Stimulated activated CD4-positive, alpha-beta T cell treated with anti-CD3 and anti-CD28 coated beads, TNF-alpha, amount 100 ng/mL, for 24 hours (primary cell): ENCODE measurements at regions not wholly inside any gene's neighbourhood (a gene's known extent, or its start where the extent isn't known, plus 50 kb on each side); places are given as distances from the start of the nearest gene placed in this dataset.

Source experiments
- DNase-seq, 3 experiments: peaks; one replicate each; pipeline ENCODE4 v3.0.0-alpha.2; 2020; ENCODE audit warnings: low read depth in 3 of 3

DNA sequence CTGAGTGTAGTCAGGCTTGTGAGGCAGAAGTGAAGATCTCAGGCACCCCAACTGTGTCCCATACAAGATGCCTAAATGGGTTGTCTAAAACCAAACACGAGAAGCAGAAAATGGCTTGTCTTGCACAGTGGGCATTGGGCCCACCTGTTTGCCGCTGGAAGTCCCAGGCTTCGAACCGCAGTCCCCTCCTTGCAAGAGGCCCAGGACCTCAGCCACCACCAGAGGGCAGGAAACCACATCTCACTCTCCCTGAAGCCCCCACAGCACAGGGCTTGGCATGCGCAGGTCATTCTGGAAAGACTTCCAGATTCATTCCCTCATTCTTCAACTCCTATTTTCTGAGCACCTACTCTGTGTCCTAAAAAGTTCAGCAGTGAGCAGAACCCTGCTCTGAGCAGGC lies 973.7 kb downstream of the UQCRFS1 start:
- no peak for DNase-seq

GRCh38 chr19:28238270-28238820 lies 974.6 kb downstream of the UQCRFS1 start:
- DNase-seq, result no peak

- DNase-seq, result no peak
Observed at GRCh38 chr19:28235606-28236125, 977.3 kb downstream of the UQCRFS1 start.

- DNase-seq, result no peak
Observed at GRCh38 chr19:28234637-28235036, 978.3 kb downstream of the UQCRFS1 start.

DNA sequence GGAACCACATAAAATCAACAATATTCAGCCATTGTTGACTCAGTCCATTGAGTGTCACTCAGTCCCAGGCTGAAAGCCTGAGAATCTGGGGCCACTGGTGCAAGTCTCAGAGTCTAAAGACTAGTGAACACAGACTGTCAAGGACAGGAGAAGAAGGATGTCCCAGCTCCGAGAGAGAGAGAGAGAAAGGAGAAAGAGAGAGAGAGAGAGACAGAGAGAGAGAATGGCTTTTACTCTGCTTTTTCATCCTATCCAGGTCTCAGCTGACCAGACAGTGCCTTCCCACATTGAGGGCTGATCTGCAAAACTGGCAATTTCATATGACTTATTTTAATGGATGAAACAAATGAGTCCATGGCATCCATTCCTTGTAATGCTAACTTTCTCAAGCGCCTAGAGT lies 984.1 kb downstream of the UQCRFS1 start:
- DNase-seq, result no peak

GRCh38 chr19:28224441-28224840 lies 988.5 kb downstream of the UQCRFS1 start:
- DNase-seq, result no peak

- DNase-seq, result no peak
Observed at GRCh38 chr19:28221736-28222135, 991.2 kb downstream of the UQCRFS1 start.

- no peak for DNase-seq
Observed at GRCh38 chr19:28218728-28219127, 994.2 kb downstream of the UQCRFS1 start.

- no peak for DNase-seq
Observed at GRCh38 chr19:28217022-28217421, 995.9 kb downstream of the UQCRFS1 start.

GRCh38 chr19:28213470-28214082 lies 999.4 kb downstream of the UQCRFS1 start:
- no peak for DNase-seq

DNA sequence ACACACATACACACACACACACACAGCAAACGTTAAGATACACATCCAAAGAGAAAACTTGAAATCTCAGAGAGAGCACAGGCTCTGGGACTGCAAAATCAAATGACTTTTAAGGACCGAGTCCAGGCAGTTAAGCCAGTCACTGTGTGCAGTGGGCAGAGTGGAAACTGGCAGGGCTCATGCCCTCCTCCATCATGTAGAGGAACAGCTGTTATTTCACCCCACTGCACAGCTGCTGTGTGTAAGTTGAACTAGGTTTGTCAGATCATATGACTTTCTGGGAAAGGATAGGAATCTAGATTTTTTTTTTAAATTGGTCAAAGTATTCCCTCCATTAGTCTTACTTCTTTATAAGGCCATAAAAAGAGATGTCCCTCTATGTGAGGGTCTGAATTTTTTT lies 1002.1 kb downstream of the UQCRFS1 start:
- no peak for DNase-seq

DNA sequence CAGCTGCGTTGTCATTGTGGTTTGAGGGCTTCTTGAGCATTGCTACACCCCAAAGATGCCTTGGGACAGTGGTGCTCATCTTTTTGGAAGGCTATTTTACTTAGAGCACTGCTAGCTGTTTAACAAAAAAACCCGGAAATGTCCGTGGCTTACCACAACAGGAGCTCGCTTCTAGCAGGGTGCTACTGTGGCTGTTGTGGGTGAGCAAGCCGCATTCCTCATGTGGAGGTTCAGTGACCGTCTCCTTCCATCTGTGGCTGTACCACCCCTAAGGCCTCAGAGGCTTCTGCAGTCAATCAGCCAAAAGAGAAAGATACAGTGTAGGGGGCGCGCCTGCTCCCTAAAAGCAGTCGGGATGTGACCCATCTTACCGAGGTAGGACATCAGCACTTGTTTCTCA lies 1004.2 kb downstream of the UQCRFS1 start:
- no peak for DNase-seq

DNA sequence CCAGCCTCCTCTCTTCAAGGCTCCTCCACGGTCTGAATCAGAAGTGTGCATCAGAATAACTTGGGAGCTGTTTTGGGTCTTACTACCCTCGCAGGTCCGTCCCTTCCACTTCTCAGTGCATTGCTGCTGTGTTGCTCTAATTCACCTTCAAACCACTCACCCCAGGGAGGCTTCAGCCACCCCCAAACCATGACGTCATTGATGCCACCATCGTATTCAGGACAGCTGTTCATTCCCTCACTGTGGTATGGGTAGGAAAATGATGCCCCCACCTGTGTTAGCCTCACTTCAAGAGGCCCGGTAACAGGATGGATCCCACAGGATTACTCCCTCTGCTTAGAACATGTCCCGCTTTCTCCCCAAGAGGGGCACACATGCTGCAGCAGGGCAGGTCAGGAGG lies 1005.7 kb downstream of the UQCRFS1 start:
- DNase-seq, result no peak

DNA sequence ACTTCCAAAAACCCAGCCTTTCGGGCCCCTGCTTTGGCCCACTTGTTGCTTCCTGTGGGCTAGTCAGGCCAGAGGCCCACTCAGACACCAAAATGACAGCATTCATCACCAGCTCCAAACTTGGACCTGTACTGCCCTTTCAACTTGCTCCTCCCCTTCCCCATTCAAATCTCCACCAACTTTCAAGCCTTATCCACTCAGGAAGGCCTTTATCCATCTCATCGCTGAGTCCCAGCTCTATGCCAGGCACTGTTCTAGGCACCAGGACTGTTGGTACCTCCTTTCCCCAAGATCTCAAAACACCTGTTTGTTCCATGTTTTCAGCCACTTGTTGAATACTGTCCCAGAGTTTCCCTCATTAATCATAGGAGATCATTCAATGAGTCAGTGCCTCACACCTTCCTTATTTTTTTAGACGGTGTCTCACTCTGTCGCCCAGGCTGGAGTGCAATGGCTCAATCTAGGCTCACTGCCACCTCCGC lies 1011.4 kb downstream of the UQCRFS1 start:
- DNase-seq, result no peak

GRCh38 chr19:28199323-28199722 lies 1013.6 kb downstream of the UQCRFS1 start:
- DNase-seq, result no peak

DNA sequence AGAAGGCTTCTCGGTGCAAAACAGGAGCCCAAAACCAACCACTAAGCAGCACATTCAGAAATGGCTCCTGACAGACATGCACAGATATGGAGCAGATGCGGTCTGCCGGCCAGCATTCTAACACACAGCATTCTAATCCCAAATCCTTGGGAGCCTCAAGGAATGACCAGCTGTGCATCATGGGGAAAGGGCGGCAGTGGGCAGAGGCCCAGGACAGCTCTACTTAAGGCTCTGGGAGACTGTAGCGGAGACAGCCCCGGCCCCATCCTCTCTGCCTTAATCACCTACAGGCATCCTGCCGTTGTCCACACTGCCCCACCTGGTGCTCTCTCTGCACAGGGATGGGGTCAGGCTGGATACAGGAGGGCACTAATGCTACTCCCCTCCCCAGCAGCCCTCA lies 1016.0 kb downstream of the UQCRFS1 start:
- DNase-seq, result no peak

DNA sequence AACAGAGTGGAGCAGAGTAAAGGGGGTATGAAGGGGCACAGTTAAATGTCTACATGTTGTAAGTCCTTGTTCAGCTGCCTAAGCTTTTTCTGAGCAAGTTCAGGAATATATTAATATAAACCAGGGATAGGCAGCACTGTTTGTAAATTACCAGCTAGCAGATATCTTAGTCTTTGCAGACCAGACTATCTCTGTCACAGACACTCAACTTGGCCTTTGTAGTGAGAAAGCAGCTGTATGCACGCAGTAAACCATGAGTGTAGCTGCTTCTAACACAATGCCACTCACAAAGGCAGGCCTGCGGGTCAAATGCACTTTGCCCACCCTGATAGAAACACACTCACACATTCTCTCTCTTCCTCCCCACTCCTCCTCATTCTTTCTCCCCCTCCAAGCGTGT lies 1016.9 kb downstream of the UQCRFS1 start:
- no peak for DNase-seq

DNA sequence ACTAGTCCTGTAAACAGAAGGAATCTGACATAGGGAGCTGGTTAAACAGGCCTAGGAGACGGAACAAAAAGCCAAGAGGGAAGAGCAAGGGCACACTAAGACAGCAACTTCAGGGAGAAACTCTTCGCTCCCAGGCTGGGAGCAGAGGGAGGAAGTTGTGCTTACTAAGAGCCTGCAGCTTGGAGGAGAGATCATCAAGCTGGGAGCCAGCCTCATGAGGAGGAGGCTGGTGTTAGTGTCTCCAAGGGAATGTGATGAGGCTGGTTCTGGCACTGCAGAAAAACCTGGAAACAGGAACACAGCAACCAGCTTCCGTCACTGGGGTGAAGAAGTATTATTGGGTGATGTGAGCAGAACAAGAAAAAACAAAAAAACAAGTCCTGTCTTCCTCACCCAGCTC lies 1027.3 kb downstream of the UQCRFS1 start:
- no peak for DNase-seq

DNA sequence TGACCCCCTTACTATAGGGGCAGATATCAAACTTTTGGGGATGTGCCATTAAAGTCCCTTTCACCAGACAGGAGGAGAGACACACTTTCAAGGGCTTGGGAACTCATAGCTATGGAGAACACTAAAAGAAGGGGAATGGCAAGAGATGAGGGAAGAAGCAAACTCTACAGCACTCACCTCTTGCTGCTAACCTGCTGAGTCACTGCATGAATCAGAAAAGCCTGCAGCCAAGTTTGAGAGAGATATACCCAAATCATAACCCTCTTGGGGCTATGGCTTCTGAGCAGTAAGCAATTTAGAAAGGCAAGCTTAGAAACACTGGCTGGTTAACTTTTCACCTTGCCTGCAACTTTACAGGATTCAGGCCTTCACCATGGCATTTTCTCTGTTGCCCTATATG lies 1028.0 kb downstream of the UQCRFS1 start:
- DNase-seq, result no peak

GRCh38 chr19:28176193-28176592 lies 1036.8 kb downstream of the UQCRFS1 start:
- no peak for DNase-seq

DNA sequence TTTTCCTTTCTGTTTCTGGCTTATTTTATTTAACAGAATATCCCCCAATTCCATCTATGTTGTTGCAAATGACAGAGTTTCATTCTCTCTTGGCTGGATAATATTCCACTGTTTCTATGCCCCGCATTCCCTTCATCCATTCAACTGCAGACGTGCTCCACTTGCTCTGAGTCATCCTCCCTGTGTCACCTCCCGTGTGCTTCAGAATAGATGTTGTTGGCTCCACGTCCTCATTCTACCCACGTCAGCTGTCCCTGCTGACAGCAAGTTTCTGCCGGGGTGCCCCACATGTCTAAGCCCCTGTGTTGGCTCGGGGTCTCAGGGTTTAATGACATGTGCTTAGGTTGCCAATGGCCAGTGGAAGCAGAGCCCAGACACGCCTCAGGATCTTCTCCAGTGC lies 1041.0 kb downstream of the UQCRFS1 start:
- DNase-seq, result no peak

DNA sequence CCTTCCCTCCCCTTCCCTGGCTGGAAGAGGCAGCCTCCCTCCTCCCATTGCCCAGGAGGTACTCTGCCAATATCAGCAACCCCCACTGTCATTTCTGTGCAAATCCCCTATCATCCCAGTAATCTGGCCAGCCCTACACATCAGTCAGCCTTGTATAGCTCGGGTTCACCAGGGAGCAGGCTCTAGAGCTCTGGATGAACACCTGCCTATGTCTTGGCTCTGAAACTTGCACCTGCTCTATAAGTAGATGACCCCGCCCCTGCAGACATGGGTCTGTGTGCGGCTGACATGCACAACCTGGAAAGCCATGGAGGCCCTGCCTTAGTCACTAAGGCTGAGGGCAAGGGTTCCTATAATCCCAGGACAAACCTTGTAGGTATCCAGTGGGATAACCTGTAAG lies 1042.9 kb downstream of the UQCRFS1 start:
- DNase-seq, result no peak

- DNase-seq, result no peak
Observed at GRCh38 chr19:28169168-28169887, 1043.6 kb downstream of the UQCRFS1 start.
